Activated CD4-positive, alpha-beta T cell treated with anti-CD3 and anti-CD28 coated beads for 36 hours (primary cell): ENCODE measurements at regions not wholly inside any gene's neighbourhood (a gene's known extent, or its start where the extent isn't known, plus 50 kb on each side); places are given as distances from the start of the nearest gene placed in this dataset.
"Not testable (repeated sequence)": the region's sequence is repeated elsewhere in the genome, so short reads cannot be mapped to it uniquely, and the experiment has no call there.

ENCODE experiments used
- ATAC-seq: fragments of 200-7000 bp; cut with Tn5 transposase; one replicate; pipeline ENCODE4 v1.10.0; 2021; ENCODE audit warnings: mild to moderate bottlenecking, moderate library complexity
- CTCF ChIA-PET: fragments of 350-600 bp; sonication (Branson Sonifier 250); formaldehyde crosslinking; loops from one replicate; lab custom pipeline; 2021; ENCODE audit warnings: antibody characterized with exemption; lab: Charles Lee
- POLR2A ChIA-PET: fragments of 350-600 bp; sonication (Branson Sonifier 250); formaldehyde crosslinking; loops from one replicate; lab custom pipeline; 2021; ENCODE audit warnings: antibody characterized with exemption, inconsistent platforms; lab: Charles Lee
- DNase-seq: peaks from one replicate; pipeline ENCODE4 v3.0.0-alpha.2; 2020
- H3K27ac Mint-ChIP-seq: one replicate; pipeline ENCODE4 v1.8.0; 2021; ENCODE audit warnings: mixed read lengths
- H3K27me3 Mint-ChIP-seq: one replicate; pipeline ENCODE4 v1.8.0; 2021; ENCODE audit warnings: mixed read lengths
- H3K36me3 Mint-ChIP-seq: one replicate; pipeline ENCODE4 v1.8.0; 2021; ENCODE audit warnings: low read depth, mixed read lengths
- H3K4me1 Mint-ChIP-seq: one replicate; pipeline ENCODE4 v1.8.0; 2021; ENCODE audit warnings: mixed read lengths
- H3K4me3 Mint-ChIP-seq: one replicate; pipeline ENCODE4 v1.8.0; 2021; ENCODE audit warnings: mild to moderate bottlenecking, moderate library complexity, mixed read lengths
- H3K9me3 Mint-ChIP-seq: one replicate; pipeline ENCODE4 v1.8.0; 2021; ENCODE audit warnings: low read depth, mixed read lengths
- intact Hi-C, 2 experiments: fragments of 100-400 bp; cut with DNase I in 1 of 2; cut with micrococcal nuclease in 1 of 2; formaldehyde crosslinking; loops; one replicate each; pipeline versions ENCODE4 v1.14.2 to v1.15.1; 2022 to 2024; cut with DNase I, micrococcal nuclease

DNA sequence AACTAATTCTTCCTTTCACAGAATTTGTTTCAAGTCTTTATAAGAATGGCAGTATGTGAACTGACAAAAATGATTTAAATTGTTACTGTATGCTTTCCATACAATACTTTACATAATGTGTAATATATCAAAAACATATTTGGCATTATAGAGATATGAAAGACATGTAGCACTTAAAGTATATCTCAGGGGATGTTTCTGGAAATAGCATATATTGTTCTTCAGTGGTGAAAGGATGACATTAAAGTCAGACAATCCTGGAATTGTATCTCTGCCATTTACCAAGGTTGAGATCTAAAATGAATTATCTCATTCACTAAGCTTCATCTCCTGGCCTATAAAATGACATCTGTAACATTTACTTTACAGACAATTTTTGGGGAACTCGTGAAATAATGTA is 358.4 kb upstream of the EPHA5 start:
- DNase-seq: no peak
- Mint-ChIP-seq H3K36me3 (no peaks in the 10 kb centered on the region), H3K27ac (no peak overlapping the region), H3K27me3 (no peaks in the 10 kb centered on the region), H3K9me3 (peaks cover 16% of the 10 kb centered on the region), H3K4me3 (no peak overlapping the region), H3K4me1 (no peaks in the 10 kb centered on the region)
- POLR2A ChIA-PET: no interaction called here
- intact Hi-C loops: no loop called here
- CTCF ChIA-PET: no interaction called here
- ATAC-seq: no peak

DNA sequence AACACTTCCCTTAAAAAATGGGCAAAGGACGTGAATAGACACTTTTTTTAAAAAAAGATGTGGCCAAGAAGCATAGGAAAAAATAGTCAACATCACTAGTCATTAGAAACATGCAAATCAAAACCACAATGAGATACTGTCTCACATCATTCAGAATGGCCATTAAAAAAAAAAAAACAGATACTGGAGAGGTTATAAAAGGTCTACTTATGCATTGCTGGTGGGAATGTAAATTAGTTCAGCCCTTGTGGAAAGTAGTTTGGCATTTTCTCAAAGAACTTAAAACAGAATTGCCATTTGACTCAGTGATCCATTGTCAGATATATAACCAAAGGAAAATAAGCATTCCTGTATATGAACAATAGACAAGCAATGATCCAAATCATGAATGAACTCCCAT is 352.8 kb upstream of the EPHA5 start:
- Mint-ChIP-seq H3K27me3 (no peaks in the 10 kb centered on the region), H3K36me3 (no peaks in the 10 kb centered on the region), H3K27ac (no peak overlapping the region), H3K4me3 (no peak overlapping the region), H3K4me1 (no peaks in the 10 kb centered on the region), H3K9me3 (peaks cover 32% of the 10 kb centered on the region)
- intact Hi-C loops: no loop called here
- ATAC-seq (no peak), DNase-seq (no peak)
- POLR2A ChIA-PET: no interaction called here
- CTCF ChIA-PET: no interaction called here

DNA sequence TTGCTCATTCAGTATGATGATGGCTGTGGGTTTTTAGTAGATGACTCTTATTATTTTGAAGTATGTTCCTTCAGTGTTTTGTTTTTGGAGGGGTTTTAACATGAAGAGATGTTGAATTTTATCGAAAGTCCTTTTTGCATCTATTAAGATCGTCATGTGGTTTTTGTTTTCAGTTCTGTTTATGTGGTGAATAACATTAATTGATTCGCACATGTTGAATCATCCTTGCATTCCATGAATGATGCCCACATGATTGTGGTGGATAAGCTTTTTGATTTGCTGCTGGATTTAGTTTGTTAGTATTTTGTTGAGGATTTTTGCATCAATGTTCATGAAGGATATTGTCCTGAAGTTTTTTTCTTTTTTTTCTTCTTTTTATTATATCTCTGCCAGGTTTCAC is 347.4 kb upstream of the EPHA5 start:
- no peak for DNase-seq
- ATAC-seq: no peak
- Mint-ChIP-seq H3K4me1 (no peaks in the 10 kb centered on the region), H3K27me3 (no peaks in the 10 kb centered on the region), H3K4me3 (no peak overlapping the region), H3K36me3 (no peaks in the 10 kb centered on the region), H3K27ac (no peak overlapping the region), H3K9me3 (peaks cover 23% of the 10 kb centered on the region)
- intact Hi-C loops: no loop called here
- CTCF ChIA-PET: no interaction called here
- POLR2A ChIA-PET: no interaction called here

DNA sequence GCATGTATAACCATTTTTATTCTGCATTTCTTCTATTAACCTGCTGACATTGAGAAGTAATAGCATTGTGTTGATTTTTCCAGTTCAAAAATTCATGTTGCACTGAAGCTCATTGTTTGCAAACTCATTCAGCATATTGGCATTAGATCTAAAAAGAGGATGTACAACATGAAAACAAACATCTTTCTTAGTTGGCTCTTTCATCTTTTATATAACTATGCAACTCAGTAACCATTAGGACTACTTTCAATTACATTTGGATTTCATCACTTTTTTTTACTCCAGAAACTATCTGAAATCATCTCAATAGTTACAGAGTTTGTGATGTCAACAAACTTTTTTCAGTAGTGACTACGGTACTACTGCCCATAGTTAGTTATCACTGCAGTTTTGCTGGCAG is 346.0 kb upstream of the EPHA5 start:
- Mint-ChIP-seq H3K4me1 (no peaks in the 10 kb centered on the region), H3K9me3 (peaks cover 23% of the 10 kb centered on the region), H3K4me3 (no peak overlapping the region), H3K36me3 (no peaks in the 10 kb centered on the region), H3K27me3 (no peaks in the 10 kb centered on the region), H3K27ac (no peak overlapping the region)
- intact Hi-C loops: no loop called here
- POLR2A ChIA-PET: no interaction called here
- no peak for ATAC-seq
- DNase-seq: no peak
- CTCF ChIA-PET: interaction anchor here (1.0 kb wide), 1 partner anchor 11 kb away, joined by 4 read pairs; no protein-coding TSS in a partner anchor

DNA sequence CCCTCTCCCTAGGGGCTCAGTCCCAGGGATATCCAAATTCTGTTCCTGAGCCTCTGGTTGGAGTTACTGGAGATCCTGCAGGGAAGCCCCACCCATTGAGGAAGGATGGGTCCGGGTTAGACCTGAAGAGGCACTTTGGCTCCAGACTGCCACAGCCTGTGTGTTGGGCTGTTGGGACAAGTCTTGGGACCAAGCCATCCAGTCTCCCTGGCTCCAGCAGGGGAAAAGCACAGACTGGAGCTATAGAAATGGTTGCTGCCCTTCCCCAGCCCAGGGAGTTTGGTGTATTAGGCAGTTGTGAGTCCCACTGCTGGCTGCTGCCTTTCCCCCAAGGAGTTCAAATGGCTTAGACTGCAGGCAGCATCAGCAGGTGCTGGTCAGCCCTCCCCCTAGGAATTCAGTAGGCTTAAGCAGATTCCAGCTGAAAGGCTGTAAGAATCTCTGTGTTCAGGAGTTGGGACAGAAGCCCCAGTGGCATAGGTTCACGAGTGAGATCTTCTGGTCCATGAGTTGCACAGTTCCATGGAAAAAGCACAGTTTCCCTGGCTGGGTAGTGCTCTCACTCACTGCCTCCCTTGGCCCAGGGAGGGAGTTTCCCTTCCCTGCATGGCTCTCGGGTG is 344.0 kb upstream of the EPHA5 start:
- no peaks in the 10 kb centered on the region for H3K27me3 Mint-ChIP-seq
- CTCF ChIA-PET: no interaction called here
- H3K4me3 Mint-ChIP-seq: no peak overlapping the region
- no peaks in the 10 kb centered on the region for H3K36me3 Mint-ChIP-seq
- H3K4me1 Mint-ChIP-seq: no peaks in the 10 kb centered on the region
- POLR2A ChIA-PET: no interaction called here
- peaks cover 21% of the 10 kb centered on the region for H3K9me3 Mint-ChIP-seq
- H3K27ac Mint-ChIP-seq: no peak overlapping the region
- no peak for ATAC-seq
- intact Hi-C loops: no loop called here
- no peak for DNase-seq

DNA sequence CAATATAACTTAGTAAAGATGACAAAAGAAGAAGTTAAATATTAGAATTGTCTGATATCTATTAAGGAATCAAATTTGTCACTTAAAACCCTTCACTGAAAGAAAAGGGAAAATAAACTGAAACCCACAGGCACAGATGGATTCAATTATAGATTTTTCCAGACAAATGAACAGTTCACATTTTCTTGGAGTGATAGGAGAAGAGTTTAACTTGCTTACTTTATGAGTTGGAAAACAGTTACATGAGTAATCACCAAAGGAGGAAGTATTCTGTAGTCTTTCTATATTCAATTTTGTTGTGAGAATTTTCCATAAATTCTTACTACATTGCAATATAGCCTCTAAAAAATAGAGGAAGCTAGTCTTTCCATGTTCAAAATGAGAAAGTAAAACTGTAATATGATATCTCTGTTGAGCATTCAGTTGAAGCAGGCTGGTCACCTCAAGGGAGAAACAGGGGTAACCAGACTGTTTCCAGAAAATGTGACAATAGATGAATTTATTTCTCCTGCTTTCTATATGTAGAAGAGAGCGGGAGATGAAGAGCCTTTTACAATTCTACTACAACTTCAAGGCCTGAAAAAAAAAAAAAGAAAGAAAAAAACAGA is 330.3 kb upstream of the EPHA5 start:
- no peaks in the 10 kb centered on the region for H3K4me1 Mint-ChIP-seq
- no peaks in the 10 kb centered on the region for H3K36me3 Mint-ChIP-seq
- DNase-seq (no peak), ATAC-seq (no peak)
- H3K9me3 Mint-ChIP-seq: peaks cover 9% of the 10 kb centered on the region
- POLR2A ChIA-PET: no interaction called here
- CTCF ChIA-PET: interaction anchor here (0.6 kb wide), 1 partner anchor 751 kb away, joined by 3 read pairs; no protein-coding TSS in a partner anchor
- no peak overlapping the region for H3K27ac Mint-ChIP-seq
- no peaks in the 10 kb centered on the region for H3K27me3 Mint-ChIP-seq
- no peak overlapping the region for H3K4me3 Mint-ChIP-seq
- intact Hi-C loops: no loop called here

DNA sequence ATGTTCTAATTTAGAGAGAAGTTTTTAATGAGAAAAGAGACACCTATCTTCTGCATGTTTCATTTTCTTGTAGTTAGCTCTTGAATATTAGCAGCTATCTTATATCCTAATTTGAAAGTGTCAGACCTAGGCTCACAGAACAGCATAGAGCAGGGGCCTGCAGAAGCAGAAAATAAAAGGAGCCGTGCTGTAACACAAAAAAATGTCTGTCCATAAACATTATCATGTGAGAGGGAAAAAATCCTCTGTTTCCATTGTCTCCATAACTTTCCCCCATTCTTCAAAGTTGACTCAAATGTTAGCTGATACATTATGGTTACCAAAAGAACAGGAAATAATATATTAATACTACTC is 329.2 kb upstream of the EPHA5 start:
- ChIA-PET POLR2A (no interaction called here), CTCF (no interaction called here)
- DNase-seq: no peak
- Mint-ChIP-seq H3K27me3 (no peaks in the 10 kb centered on the region), H3K4me3 (no peak overlapping the region), H3K27ac (no peak overlapping the region), H3K4me1 (no peaks in the 10 kb centered on the region), H3K9me3 (peaks cover 9% of the 10 kb centered on the region), H3K36me3 (no peaks in the 10 kb centered on the region)
- intact Hi-C loops: no loop called here
- no peak for ATAC-seq

DNA sequence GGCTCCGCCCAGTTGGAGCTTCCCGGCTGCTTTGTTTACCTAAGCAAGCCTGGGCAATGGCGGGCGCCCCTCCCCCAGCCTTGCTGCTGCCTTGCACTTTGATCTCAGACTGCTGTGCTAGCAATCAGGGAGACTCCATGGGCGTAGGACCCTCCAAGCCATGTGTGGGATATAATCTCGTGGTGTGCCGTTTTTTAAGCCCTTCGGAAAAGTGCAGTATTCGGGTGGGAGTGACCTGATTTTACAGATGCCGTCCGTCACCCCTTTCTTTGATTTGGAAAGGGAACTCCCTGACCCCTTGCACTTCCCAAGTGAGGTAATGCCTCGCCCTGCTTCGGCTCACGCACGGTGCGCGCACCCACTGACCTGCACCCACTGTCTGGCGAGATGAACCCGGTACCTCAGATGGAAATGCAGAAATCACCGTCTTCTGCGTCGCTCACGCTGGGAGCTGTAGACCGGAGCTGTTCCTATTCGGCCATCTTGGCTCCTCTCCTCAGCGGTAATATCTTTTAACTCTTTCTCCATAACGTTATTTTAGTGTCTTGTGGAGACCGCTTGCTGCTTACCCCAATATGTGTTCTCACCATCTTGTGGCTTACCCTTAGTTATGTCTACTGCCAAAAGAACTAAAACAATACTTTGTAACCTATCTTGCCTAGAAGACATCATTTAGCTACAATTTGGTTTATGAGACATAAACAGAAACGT is 328.7 kb upstream of the EPHA5 start:
- DNase-seq, intact Hi-C loops, H3K27me3 Mint-ChIP-seq, ATAC-seq, H3K4me1 Mint-ChIP-seq, H3K9me3 Mint-ChIP-seq, CTCF ChIA-PET, H3K4me3 Mint-ChIP-seq, POLR2A ChIA-PET, H3K36me3 Mint-ChIP-seq, H3K27ac Mint-ChIP-seq: not testable (repeated sequence)

DNA sequence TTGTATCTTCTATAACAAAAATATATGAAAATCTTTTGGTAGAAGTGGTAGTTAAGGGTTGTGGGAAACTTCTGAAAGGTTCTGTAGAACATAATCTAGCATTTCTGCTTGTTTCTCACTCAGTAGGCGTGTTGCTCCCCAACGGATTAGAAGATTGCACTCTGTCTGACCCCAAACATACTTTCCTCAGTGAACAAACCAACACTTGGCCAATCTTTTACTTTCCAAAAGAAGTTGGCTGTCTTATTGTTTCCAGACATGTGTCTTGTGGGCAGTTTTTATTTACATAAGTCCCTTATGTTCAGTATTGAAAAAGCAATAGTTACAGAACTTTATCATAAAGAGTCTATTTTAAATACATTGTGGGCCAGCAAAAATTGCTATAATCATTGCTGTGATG is 312.8 kb upstream of the EPHA5 start:
- POLR2A ChIA-PET: no interaction called here
- H3K27me3 Mint-ChIP-seq: no peaks in the 10 kb centered on the region
- ATAC-seq: no peak
- no peak overlapping the region for H3K4me3 Mint-ChIP-seq
- no peaks in the 10 kb centered on the region for H3K36me3 Mint-ChIP-seq
- no peak for DNase-seq
- no peaks in the 10 kb centered on the region for H3K4me1 Mint-ChIP-seq
- H3K27ac Mint-ChIP-seq: no peak overlapping the region
- H3K9me3 Mint-ChIP-seq: peaks cover 23% of the 10 kb centered on the region
- CTCF ChIA-PET: no interaction called here
- intact Hi-C loops: no loop called here

DNA sequence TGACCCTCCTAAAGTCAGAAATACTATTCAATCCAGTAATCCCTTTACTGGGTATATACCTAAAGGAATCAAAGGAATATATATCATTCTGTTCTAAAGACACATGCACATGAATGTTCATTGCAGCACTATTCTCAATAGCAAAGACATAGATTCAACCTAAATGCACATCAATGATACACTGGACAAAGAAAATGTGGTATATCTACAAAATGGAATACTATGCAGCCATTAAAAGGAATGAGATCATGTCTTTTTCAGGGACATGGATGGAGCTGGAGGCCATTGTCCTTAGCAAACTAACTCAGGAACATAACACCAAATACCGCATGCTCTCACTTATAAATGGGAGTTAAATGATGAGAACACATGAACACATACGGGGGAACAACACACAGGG is 306.0 kb upstream of the EPHA5 start:
- H3K9me3 Mint-ChIP-seq: peaks cover 19% of the 10 kb centered on the region
- H3K4me3 Mint-ChIP-seq: no peak overlapping the region
- intact Hi-C loops: no loop called here
- POLR2A ChIA-PET: no interaction called here
- no peak overlapping the region for H3K27ac Mint-ChIP-seq
- no peak for ATAC-seq
- H3K27me3 Mint-ChIP-seq: no peaks in the 10 kb centered on the region
- no peaks in the 10 kb centered on the region for H3K4me1 Mint-ChIP-seq
- no peaks in the 10 kb centered on the region for H3K36me3 Mint-ChIP-seq
- DNase-seq: no peak
- CTCF ChIA-PET: interaction anchor here (1.0 kb wide), 1 partner anchor 13 kb away, joined by 3 read pairs; no protein-coding TSS in a partner anchor

DNA sequence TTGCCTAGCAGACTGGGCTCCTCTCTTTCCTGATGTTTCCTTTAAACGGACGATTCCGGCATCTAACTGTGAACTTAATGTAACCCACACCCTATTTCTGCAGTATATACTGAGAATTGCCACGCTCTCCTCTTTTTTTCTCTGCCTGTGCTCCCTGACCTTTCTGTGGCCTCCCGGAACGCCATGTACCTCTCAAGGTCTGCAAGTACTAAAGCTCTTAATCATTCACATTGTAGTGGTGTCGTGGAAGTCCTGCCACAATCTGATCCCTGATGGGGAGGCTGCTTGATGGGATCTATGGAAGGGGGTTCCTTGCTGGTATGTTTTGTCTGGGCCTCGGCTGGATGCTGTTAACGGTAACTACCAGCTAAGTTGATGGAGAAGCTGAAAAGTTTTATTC is 302.9 kb upstream of the EPHA5 start:
- Mint-ChIP-seq H3K4me3 (no peak overlapping the region), H3K4me1 (no peaks in the 10 kb centered on the region), H3K9me3 (peaks cover 12% of the 10 kb centered on the region), H3K27me3 (no peaks in the 10 kb centered on the region), H3K27ac (no peak overlapping the region), H3K36me3 (no peaks in the 10 kb centered on the region)
- intact Hi-C loops: no loop called here
- ATAC-seq (no peak), DNase-seq (no peak)
- ChIA-PET POLR2A (no interaction called here), CTCF (no interaction called here)

DNA sequence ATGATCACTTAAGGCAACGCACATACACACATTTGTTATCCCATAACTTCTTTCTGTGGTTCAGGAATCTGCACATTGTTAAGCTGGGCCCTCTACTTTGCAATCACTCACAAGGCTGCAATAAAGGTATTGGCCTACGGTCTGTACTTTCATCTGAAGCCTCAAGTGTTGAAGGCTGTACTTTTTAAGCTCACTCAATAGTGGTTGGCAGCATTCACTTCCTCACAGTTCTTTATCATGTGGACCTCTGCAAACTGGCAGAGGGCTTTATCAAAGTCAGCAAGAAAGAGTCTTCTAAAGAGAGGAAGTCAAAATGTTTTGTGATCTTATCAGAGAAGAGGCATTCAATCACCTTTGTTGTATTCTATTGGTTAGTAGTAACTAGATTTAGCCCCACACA is 301.4 kb upstream of the EPHA5 start:
- no peak for ATAC-seq
- ChIA-PET CTCF (no interaction called here), POLR2A (no interaction called here)
- no peak overlapping the region for H3K4me3 Mint-ChIP-seq
- intact Hi-C loops: no loop called here
- peaks cover 8% of the 10 kb centered on the region for H3K9me3 Mint-ChIP-seq
- no peaks in the 10 kb centered on the region for H3K36me3 Mint-ChIP-seq
- no peak overlapping the region for H3K27ac Mint-ChIP-seq
- H3K27me3 Mint-ChIP-seq: no peaks in the 10 kb centered on the region
- no peaks in the 10 kb centered on the region for H3K4me1 Mint-ChIP-seq
- no peak for DNase-seq
